OCI-LY7 (cell line): ENCODE measurements at regions not wholly inside any gene's neighbourhood (a gene's known extent, or its start where the extent isn't known, plus 50 kb on each side); places are given as distances from the start of the nearest gene placed in this dataset.

Source experiments
- BruUV-seq: library from RNA; stranded (reverse); fragments of 400-500 nt; replicated peaks from 2 replicates; lab custom pipeline; 2021; lab: Mats Ljungman, UMichigan
- CTCF ChIA-PET: fragments of 300-600 bp; sonication (Branson Sonifier 250); formaldehyde crosslinking; loops from one replicate; lab custom pipeline; 2022; ENCODE audit warnings: antibody characterized with exemption; ENCODE audit not compliant: unreplicated experiment; lab: Charles Lee
- POLR2A ChIA-PET: fragments of 300-600 bp; sonication (Branson Sonifier 250); formaldehyde crosslinking; loops from one replicate; lab custom pipeline; 2022; ENCODE audit warnings: antibody characterized with exemption; lab: Charles Lee
- DNase-seq: peaks from one replicate; pipeline ENCODE4 v3.0.0-alpha.2; 2015; ENCODE audit warnings: low spot score
- H2AFZ ChIP-seq: fragments of 200-600 bp; sonication (generic), shearing (Covaris generic); 2 replicates; pipeline ENCODE4 v1.6.1; 2014; ENCODE audit warnings: mild to moderate bottlenecking, antibody characterized with exemption, low read length, moderate library complexity
- H3K27ac ChIP-seq: fragments of 200-600 bp; sonication (generic); 2 replicates; pipeline ENCODE4 v1.5.1; 2014; ENCODE audit warnings: mixed run types, low read depth, mild to moderate bottlenecking, moderate library complexity, low read length, inconsistent platforms; ENCODE audit not compliant: poor library complexity, severe bottlenecking
- H3K36me3 ChIP-seq: fragments of 200-600 bp; sonication (generic); 2 replicates; pipeline ENCODE4 v1.6.1; 2014; ENCODE audit warnings: mild to moderate bottlenecking, antibody characterized with exemption, low read length, moderate library complexity, mixed read lengths; ENCODE audit not compliant: insufficient read depth
- H3K4me1 ChIP-seq: fragments of 200-600 bp; sonication (generic); 2 replicates; pipeline ENCODE4 v1.5.1; 2014; ENCODE audit warnings: mild to moderate bottlenecking, low read length; ENCODE audit not compliant: insufficient read depth, poor library complexity, severe bottlenecking
- H3K4me2 ChIP-seq: fragments of 200-600 bp; sonication (generic); 2 replicates; pipeline ENCODE4 v1.6.1; 2014; ENCODE audit warnings: mild to moderate bottlenecking, low read length
- H3K4me3 ChIP-seq: fragments of 200-600 bp; sonication (generic); 2 replicates; pipeline ENCODE4 v1.5.1; 2014; ENCODE audit warnings: mild to moderate bottlenecking, low read depth, low read length; ENCODE audit not compliant: poor library complexity, severe bottlenecking
- H3K79me2 ChIP-seq: fragments of 200-600 bp; sonication (generic); 2 replicates; pipeline ENCODE4 v1.6.1; 2016; ENCODE audit warnings: low read depth, mild to moderate bottlenecking, low read length, moderate library complexity, mixed read lengths; ENCODE audit not compliant: insufficient read depth
- H3K9me2 ChIP-seq: fragments of 200-600 bp; sonication (generic); 2 replicates; pipeline ENCODE4 v1.6.1; 2016; ENCODE audit warnings: mild to moderate bottlenecking, low read length, mixed read lengths; ENCODE audit not compliant: insufficient read depth
- H3K9me3 ChIP-seq: fragments of 200-600 bp; sonication (generic); 2 replicates; pipeline ENCODE4 v1.6.1; 2014; ENCODE audit warnings: mild to moderate bottlenecking, mixed run types, low read length, mixed read lengths
- H4K20me1 ChIP-seq: fragments of 200-600 bp; sonication (generic); 2 replicates; pipeline ENCODE4 v1.6.1; 2014; ENCODE audit warnings: mild to moderate bottlenecking, antibody characterized with exemption, low read length, moderate library complexity, mixed read lengths; ENCODE audit not compliant: insufficient read depth
- CTCF ChIP-seq: fragments of 200-600 bp; sonication (generic); conservative IDR thresholded peaks from 2 replicates; pipeline ENCODE4 v1.5.1; 2014; ENCODE audit warnings: mild to moderate bottlenecking, antibody characterized with exemption, low read length, moderate library complexity, mixed read lengths
- EZH2phosphoT487 ChIP-seq: fragments of 200-600 bp; sonication (generic); IDR thresholded peaks from 2 replicates; pipeline ENCODE4 v1.6.1; 2018; ENCODE audit warnings: low read depth, borderline replicate concordance, mild to moderate bottlenecking, mixed run types, antibody characterized with exemption, low read length, moderate library complexity, mixed read lengths
- intact Hi-C: fragments of 100-400 bp; cut with micrococcal nuclease; formaldehyde crosslinking; loops from one replicate; pipeline ENCODE4 v1.10.0; 2022; ENCODE audit not compliant: unreplicated experiment

GRCh38 chr20:39954621-39955020, 734.4 kb downstream of the MAFB start:
- intact Hi-C loops, result no loop called here
- DNase-seq, result no peak
- TF ChIP-seq CTCF (no peak), EZH2phosphoT487 (no peak)
- Histone ChIP-seq H3K27ac (no peak overlapping the region), H3K36me3 (no peaks in the 10 kb centered on the region), H4K20me1 (no peaks in the 10 kb centered on the region), H3K9me3 (no peaks in the 10 kb centered on the region), H3K79me2 (no peaks in the 10 kb centered on the region), H3K9me2 (no peaks in the 10 kb centered on the region), H3K4me3 (no peak overlapping the region), H3K4me1 (no peaks in the 10 kb centered on the region), H3K4me2 (no peak overlapping the region), H2AFZ (no peak overlapping the region)
- ChIA-PET POLR2A (interaction anchor here (0.5 kb wide), 1 partner anchor 486 kb away, joined by 3 read pairs; no protein-coding TSS in a partner anchor), CTCF (no interaction called here)
- no TSS peak for BruUV-seq

GRCh38 chr20:39946931-39947330, 742.1 kb downstream of the MAFB start:
- no TSS peak for BruUV-seq

More at GRCh38 chr20:39946931-39947330, 742.1 kb downstream of the MAFB start:
- Histone ChIP-seq H4K20me1 (no peaks in the 10 kb centered on the region), H3K4me1 (no peaks in the 10 kb centered on the region), H3K9me2 (no peaks in the 10 kb centered on the region), H3K4me2 (no peak overlapping the region), H2AFZ (no peak overlapping the region), H3K4me3 (no peak overlapping the region), H3K79me2 (no peaks in the 10 kb centered on the region), H3K36me3 (no peaks in the 10 kb centered on the region), H3K9me3 (no peaks in the 10 kb centered on the region), H3K27ac (no peak overlapping the region)
- TF ChIP-seq EZH2phosphoT487 (no peak), CTCF (no peak)
- POLR2A ChIA-PET, result interaction anchor here (0.7 kb wide), 1 partner anchor 373 kb away, joined by 3 read pairs; no protein-coding TSS in a partner anchor
- CTCF ChIA-PET, result no interaction called here
- DNase-seq, result no peak
- intact Hi-C loops, result no loop called here
